HG03066 (cell line): ENCODE measurements at regions not wholly inside any gene's neighbourhood (a gene's known extent, or its start where the extent isn't known, plus 50 kb on each side); places are given as distances from the start of the nearest gene placed in this dataset.

ENCODE experiments used
- ATAC-seq: cut with Tn5 transposase; IDR thresholded peaks from one replicate; pipeline ENCODE4 v1.9.1; 2021; ENCODE audit warnings: low read depth; ENCODE audit not compliant: unreplicated experiment

DNA sequence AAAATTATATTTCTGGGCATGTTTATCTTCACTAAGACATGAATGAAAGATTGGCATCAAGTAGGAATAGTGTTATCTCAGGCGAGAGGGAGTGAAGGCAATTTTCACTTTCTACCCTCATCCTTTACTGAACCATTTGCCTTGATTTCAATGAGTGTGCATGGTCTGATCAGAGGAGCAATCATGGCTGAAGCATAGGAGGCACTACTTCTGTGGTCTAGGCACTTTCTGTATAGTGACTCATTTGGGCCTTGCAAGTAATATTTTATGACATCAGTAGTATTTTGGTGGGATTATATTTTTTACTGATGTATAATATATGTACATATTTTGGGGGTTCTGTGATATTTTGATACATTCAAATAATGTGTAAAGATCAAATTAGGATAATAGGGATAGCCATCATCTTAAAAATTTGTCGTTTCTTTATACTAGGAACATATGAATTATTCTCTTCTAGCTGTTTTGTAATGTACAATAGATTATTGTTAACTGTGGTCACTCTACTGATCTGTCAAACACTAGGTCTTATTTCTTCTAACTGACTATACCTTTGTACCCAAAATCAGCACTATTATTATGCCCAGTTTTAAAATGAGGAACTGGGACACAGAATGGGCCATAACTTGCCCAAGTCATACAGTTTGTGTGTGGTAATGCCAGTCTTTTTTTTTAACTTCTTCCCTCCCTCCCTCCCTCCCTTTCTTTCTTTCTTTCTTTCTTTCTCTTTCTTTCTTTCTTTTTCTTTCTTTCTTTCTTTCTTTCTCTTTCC, 101.9 kb downstream of the RAB11FIP2 start:
- ATAC-seq, result no peak

DNA sequence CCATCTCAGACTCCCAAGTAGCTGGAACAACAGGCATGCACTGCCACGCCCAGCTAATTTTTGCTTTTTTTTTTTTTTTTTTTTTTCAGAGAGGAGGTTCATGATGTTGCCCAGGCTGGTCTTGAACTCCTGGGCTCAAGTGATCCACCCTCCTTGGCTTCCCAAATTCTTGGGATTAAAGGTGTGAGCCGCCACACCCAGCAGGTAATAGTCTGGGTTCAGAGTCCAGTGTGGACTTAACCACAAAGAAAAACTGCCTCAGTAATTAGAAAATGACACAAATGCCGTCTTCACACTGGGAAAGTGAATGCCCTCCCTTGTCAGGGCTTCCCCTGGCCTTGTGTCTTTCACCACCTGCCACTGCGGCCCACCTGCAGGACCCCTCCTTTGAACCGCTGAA, 101.1 kb downstream of the RAB11FIP2 start:
- ATAC-seq, result no peak

DNA sequence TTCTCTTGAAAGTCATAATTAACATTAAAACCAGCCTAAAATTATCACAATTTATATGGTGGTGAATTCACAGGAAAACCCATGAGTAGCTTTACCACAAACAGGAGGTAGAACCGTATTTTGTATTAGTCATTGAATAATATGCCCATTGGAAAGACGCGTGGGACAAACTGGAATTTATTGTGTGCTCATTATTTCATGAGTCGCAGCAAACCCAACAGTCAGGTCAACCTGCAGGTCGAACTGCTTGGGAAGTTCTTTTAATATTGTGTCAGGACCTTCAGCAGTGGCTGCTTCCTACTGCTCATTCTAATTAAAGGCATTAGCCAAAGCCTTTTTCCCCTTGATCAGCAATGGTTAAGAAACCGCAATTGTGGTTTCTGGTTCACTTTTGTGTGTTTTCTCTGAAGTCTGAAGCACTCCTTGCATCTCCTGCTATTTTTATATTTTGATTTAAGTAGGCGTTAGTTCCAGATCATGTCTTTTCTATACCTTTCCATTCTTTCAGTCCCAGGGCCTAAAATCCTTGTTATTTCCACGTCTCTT, 100.1 kb downstream of the RAB11FIP2 start:
- no peak for ATAC-seq

DNA sequence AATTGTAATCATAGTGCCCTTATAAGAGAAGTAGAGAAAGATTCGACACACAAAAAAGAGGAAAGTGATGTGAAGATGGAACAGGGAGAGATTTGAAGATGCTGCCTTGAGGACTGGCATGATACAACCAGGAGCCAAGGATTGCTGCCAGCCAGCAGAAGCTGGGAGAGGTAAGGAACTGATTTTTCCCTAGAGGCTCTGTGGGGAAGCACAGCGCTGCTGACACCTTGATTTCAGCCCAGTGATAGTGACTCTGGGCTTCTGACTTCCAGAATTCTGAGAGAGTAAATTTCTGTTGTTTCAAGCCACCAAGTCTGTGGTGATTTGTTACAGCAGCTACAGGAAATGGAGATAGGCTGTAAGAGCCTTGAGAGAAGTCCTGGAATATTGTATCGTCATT, 98.2 kb downstream of the RAB11FIP2 start:
- ATAC-seq, result no peak

DNA sequence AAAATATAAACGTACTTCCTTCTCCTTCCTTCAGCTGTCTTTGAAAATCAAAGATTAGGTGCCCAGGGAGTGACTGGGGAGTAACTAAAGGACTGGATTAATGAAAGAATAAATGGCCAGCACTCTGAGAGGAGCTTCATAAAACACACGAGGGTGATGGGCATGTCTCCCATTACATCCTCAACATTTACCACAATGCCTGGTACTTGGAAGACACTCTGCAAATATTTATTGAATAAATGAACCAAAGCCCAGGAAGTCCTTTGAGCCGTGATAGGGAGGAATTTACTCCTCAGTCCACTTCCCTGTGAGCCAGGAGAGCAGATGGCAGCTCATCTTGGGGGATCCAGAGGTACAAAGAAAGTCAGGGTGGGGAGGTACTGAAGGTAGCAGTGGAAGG, 96.3 kb downstream of the RAB11FIP2 start:
- no peak for ATAC-seq
